WTC11 (cell line): ENCODE measurements at regions not wholly inside any gene's neighbourhood (a gene's known extent, or its start where the extent isn't known, plus 50 kb on each side); places are given as distances from the start of the nearest gene placed in this dataset.

Experiments
- ATAC-seq: fragments of 200-7000 bp; cut with Tn5 transposase; 2 replicates; pipeline ENCODE4 v1.10.0; 2021; ENCODE audit warnings: mild to moderate bottlenecking, moderate library complexity
- CTCF ChIA-PET: fragments of 300-600 bp; sonication (Branson Sonifier 250); formaldehyde crosslinking; loops from one replicate; lab custom pipeline; 2021; ENCODE audit warnings: antibody characterized with exemption; lab: Charles Lee
- POLR2A ChIA-PET: fragments of 350-600 bp; sonication (Branson Sonifier 250); formaldehyde crosslinking; loops from one replicate; lab custom pipeline; 2021; ENCODE audit warnings: antibody characterized with exemption; lab: Charles Lee
- DNase-seq: peaks from one replicate; pipeline ENCODE4 v3.0.0; 2021; ENCODE audit warnings: low spot score
- H3K27ac Mint-ChIP-seq: 2 replicates; pipeline ENCODE4 v1.8.0; 2021; ENCODE audit warnings: mixed read lengths
- H3K27me3 Mint-ChIP-seq: 2 replicates; pipeline ENCODE4 v1.8.0; 2021; ENCODE audit warnings: low read depth, mild to moderate bottlenecking, moderate library complexity, mixed read lengths
- H3K36me3 Mint-ChIP-seq: 2 replicates; pipeline ENCODE4 v1.8.0; 2021; ENCODE audit warnings: mixed read lengths
- H3K4me1 Mint-ChIP-seq: 2 replicates; pipeline ENCODE4 v1.8.0; 2022; ENCODE audit warnings: mixed read lengths
- H3K4me3 Mint-ChIP-seq: 2 replicates; pipeline ENCODE4 v1.8.0; 2021; ENCODE audit warnings: mild to moderate bottlenecking, moderate library complexity, mixed read lengths
- H3K9me3 Mint-ChIP-seq: 2 replicates; pipeline ENCODE4 v1.8.0; 2021; ENCODE audit warnings: mixed read lengths
- ATF1 ChIP-seq: sonication (generic); formaldehyde crosslinking; IDR thresholded peaks from 2 replicates; pipeline ENCODE4 v1.8.1; 2023; ENCODE audit warnings: mild to moderate bottlenecking, moderate library complexity, missing genetic modification reagents
- ATF3 ChIP-seq: sonication (generic); formaldehyde crosslinking; conservative IDR thresholded peaks from 2 replicates; pipeline ENCODE4 v1.8.1; 2022; ENCODE audit warnings: mild to moderate bottlenecking, missing genetic modification reagents
- CBFB ChIP-seq: sonication (generic); formaldehyde crosslinking; IDR thresholded peaks from 2 replicates; pipeline ENCODE4 v1.8.1; 2022; ENCODE audit warnings: mild to moderate bottlenecking, low read depth, missing genetic modification reagents
- CDX4 ChIP-seq: fragments of 250-450 bp; sonication (Bioruptor Pico); IDR thresholded peaks from 2 replicates; pipeline ENCODE4 v1.9.0; 2021; ENCODE audit warnings: moderate library complexity, mild to moderate bottlenecking, inconsistent platforms, borderline replicate concordance
- ETV6 ChIP-seq: sonication (generic); formaldehyde crosslinking; IDR thresholded peaks from 2 replicates; pipeline ENCODE4 v1.8.1; 2022; ENCODE audit warnings: mild to moderate bottlenecking, missing genetic modification reagents
- GTF2I ChIP-seq: fragments of 250-450 bp; sonication (Bioruptor Pico); conservative IDR thresholded peaks from 2 replicates; pipeline ENCODE4 v1.4.0; 2021; ENCODE audit warnings: mild to moderate bottlenecking
- HMGXB4 ChIP-seq: sonication (generic); formaldehyde crosslinking; IDR thresholded peaks from 2 replicates; pipeline ENCODE4 v1.8.1; 2023; ENCODE audit warnings: mild to moderate bottlenecking, moderate library complexity, missing genetic modification reagents
- IRF1 ChIP-seq: sonication (generic); formaldehyde crosslinking; IDR thresholded peaks from 2 replicates; pipeline ENCODE4 v1.8.0; 2023; ENCODE audit warnings: missing genetic modification reagents
- JAZF1 ChIP-seq: fragments of 250-450 bp; sonication (Bioruptor Pico); IDR thresholded peaks from 2 replicates; pipeline ENCODE4 v1.9.0; 2021; ENCODE audit warnings: moderate library complexity, mild to moderate bottlenecking, inconsistent platforms
- JUN ChIP-seq: sonication (generic); formaldehyde crosslinking; IDR thresholded peaks from 2 replicates; pipeline ENCODE4 v1.8.0; 2023; ENCODE audit warnings: mild to moderate bottlenecking, missing genetic modification reagents
- MYBL2 ChIP-seq: sonication (generic); formaldehyde crosslinking; IDR thresholded peaks from 2 replicates; pipeline ENCODE4 v1.8.1; 2023; ENCODE audit warnings: mild to moderate bottlenecking, moderate library complexity, missing genetic modification reagents
- NR2C2 ChIP-seq: sonication (generic); formaldehyde crosslinking; IDR thresholded peaks from 2 replicates; pipeline ENCODE4 v1.8.0; 2022; ENCODE audit warnings: mild to moderate bottlenecking, missing genetic modification reagents
- SMAD3 ChIP-seq: sonication (generic); formaldehyde crosslinking; IDR thresholded peaks from 2 replicates; pipeline ENCODE4 v1.8.0; 2022; ENCODE audit warnings: missing genetic modification reagents, mild to moderate bottlenecking, borderline replicate concordance
- SOX15 ChIP-seq: fragments of 250-450 bp; sonication (Bioruptor Pico); IDR thresholded peaks from 2 replicates; pipeline ENCODE4 v1.9.0; 2021; ENCODE audit warnings: mild to moderate bottlenecking
- SP1 ChIP-seq: sonication (generic); formaldehyde crosslinking; conservative IDR thresholded peaks from 2 replicates; pipeline ENCODE4 v1.8.1; 2022; ENCODE audit warnings: missing genetic modification reagents
- TEAD1 ChIP-seq: sonication (generic); formaldehyde crosslinking; IDR thresholded peaks from 2 replicates; pipeline ENCODE4 v1.8.0; 2022; ENCODE audit warnings: mild to moderate bottlenecking, missing genetic modification reagents
- TEAD4 ChIP-seq: sonication (generic); formaldehyde crosslinking; IDR thresholded peaks from 2 replicates; pipeline ENCODE4 v1.8.0; 2022; ENCODE audit warnings: mild to moderate bottlenecking, missing genetic modification reagents
- ZBTB43 ChIP-seq: sonication (generic); formaldehyde crosslinking; IDR thresholded peaks from 2 replicates; pipeline ENCODE4 v1.8.1; 2023; ENCODE audit warnings: mild to moderate bottlenecking, missing genetic modification reagents
- ZMAT4 ChIP-seq: fragments of 250-450 bp; sonication (Bioruptor Pico); IDR thresholded peaks from 2 replicates; pipeline ENCODE4 v1.9.0; 2021; ENCODE audit warnings: mild to moderate bottlenecking
- ZNF219 ChIP-seq: sonication (generic); formaldehyde crosslinking; IDR thresholded peaks from 2 replicates; pipeline ENCODE4 v1.8.0; 2023; ENCODE audit warnings: missing genetic modification reagents, mild to moderate bottlenecking, borderline replicate concordance
- ZNF425 ChIP-seq: fragments of 250-450 bp; sonication (Bioruptor Pico); conservative IDR thresholded peaks from 2 replicates; pipeline ENCODE4 v1.9.0; 2021; ENCODE audit warnings: mild to moderate bottlenecking

- CTCF ChIA-PET, result no interaction called here
- ATAC-seq (no peak), DNase-seq (no peak)
- H3K27me3 Mint-ChIP-seq, result no peaks in the 10 kb centered on the region
- H3K4me3 Mint-ChIP-seq, result no peak overlapping the region
- no peaks in the 10 kb centered on the region for H3K4me1 Mint-ChIP-seq
- TF ChIP-seq ZNF219 (CRISPR knock-in tag) (no peak), NR2C2 (no peak), TEAD1 (no peak), CDX4 (CRISPR knock-in tag) (no peak), ATF3 (CRISPR knock-in tag) (no peak), GTF2I (CRISPR knock-in tag) (no peak), CBFB (no peak), ZBTB43 (no peak), SMAD3 (CRISPR knock-in tag) (no peak), ZNF425 (CRISPR knock-in tag) (no peak), SOX15 (CRISPR knock-in tag) (no peak), ZMAT4 (CRISPR knock-in tag) (no peak), JUN (CRISPR knock-in tag) (no peak), TEAD4 (CRISPR knock-in tag) (no peak), JAZF1 (CRISPR knock-in tag) (no peak), MYBL2 (CRISPR knock-in tag) (no peak), ATF1 (CRISPR knock-in tag) (no peak)
- no peaks in the 10 kb centered on the region for H3K36me3 Mint-ChIP-seq
- H3K27ac Mint-ChIP-seq, result no peak overlapping the region
- peaks cover 5% of the 10 kb centered on the region; the same call in 1 of the 2 replicates for H3K9me3 Mint-ChIP-seq
- POLR2A ChIA-PET, result no interaction called here
These were observed 681.5 kb upstream of the EPHA5 start for GRCh38 chr4:66351761-66352160.

GRCh38 chr4:66340286-66340893 lies 670.1 kb upstream of the EPHA5 start:
- ATAC-seq, result no peak
- no peak for DNase-seq
- ChIA-PET CTCF (no interaction called here), POLR2A (no interaction called here)
- no peak overlapping the region for H3K4me3 Mint-ChIP-seq
- no peaks in the 10 kb centered on the region for H3K4me1 Mint-ChIP-seq
- TF ChIP-seq HMGXB4 (CRISPR knock-in tag), result no peak
- TF ChIP-seq ETV6, result no peak
- no peak for TF ChIP-seq CDX4 (CRISPR knock-in tag)
- no peak for TF ChIP-seq IRF1 (CRISPR knock-in tag)
- TF ChIP-seq SOX15 (CRISPR knock-in tag), result no peak
- TF ChIP-seq SP1 (CRISPR knock-in tag), result no peak
- peaks cover 26% of the 10 kb centered on the region for H3K9me3 Mint-ChIP-seq
- H3K27me3 Mint-ChIP-seq, result no peaks in the 10 kb centered on the region
- no peak overlapping the region for H3K27ac Mint-ChIP-seq
- 0 out of 2 replicates have a peak, but pooled peaks cover 3% of the 10 kb centered on the region for H3K36me3 Mint-ChIP-seq
